ENCODE measurements at regions not wholly inside any gene's neighbourhood (a gene's known extent, or its start where the extent isn't known, plus 50 kb on each side); places are given as distances from the start of the nearest gene placed in this dataset.

DNA sequence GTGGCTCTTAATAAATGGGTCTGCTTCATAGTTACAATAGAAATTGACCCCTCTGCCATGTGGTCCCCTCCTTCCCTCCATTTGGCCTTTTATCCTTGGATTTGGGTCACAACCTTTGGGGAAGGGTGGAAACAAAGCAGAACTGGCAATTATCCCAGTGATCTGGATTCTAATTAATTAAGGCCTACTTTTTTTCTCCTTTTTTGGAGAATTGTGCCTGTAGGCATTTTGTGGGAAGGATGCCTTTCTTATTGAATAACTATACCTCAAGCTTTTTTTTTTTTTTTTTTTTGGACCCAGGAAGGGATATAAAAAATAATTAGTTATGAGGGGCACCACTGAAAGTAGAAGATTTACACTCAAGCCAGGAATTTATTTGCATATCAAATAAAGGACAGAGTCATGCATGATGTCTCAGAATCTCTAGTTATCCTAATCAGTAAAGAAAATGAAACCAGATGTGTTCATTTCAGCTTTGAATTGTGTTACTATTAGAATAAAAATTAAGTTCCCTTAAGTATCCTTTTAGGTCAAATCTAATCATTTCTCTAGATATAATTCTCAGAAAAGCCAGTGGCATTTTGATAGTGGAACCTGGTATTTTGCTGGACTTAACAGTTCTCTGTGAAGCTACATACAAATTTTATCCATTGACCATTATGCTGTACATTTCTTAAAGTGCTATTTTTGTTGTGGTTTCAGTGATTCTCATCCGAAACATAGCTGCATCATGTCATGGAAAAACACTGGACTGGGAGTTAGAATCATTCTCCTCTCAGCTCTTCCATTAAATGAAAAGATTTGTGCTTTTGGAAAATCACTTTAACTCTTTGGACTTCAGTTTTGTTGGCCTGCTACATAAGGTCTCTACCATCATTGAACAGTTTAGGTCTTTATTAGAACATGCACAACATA lies 129.3 kb downstream of the KCNRG start:
- TF ChIP-seq, protein P1, sequence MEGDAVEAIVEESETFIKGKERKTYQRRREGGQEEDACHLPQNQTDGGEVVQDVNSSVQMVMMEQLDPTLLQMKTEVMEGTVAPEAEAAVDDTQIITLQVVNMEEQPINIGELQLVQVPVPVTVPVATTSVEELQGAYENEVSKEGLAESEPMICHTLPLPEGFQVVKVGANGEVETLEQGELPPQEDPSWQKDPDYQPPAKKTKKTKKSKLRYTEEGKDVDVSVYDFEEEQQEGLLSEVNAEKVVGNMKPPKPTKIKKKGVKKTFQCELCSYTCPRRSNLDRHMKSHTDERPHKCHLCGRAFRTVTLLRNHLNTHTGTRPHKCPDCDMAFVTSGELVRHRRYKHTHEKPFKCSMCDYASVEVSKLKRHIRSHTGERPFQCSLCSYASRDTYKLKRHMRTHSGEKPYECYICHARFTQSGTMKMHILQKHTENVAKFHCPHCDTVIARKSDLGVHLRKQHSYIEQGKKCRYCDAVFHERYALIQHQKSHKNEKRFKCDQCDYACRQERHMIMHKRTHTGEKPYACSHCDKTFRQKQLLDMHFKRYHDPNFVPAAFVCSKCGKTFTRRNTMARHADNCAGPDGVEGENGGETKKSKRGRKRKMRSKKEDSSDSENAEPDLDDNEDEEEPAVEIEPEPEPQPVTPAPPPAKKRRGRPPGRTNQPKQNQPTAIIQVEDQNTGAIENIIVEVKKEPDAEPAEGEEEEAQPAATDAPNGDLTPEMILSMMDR (conservative IDR thresholded peaks at IDR 0.05) = no peak
- no peak for TF ChIP-seq EZH2 (IDR thresholded peaks at IDR 0.05; ENCODE audit: low read depth)

All from PC-9 (cell line).